T-helper 2 cell (primary cell): ENCODE measurements at regions not wholly inside any gene's neighbourhood (a gene's known extent, or its start where the extent isn't known, plus 50 kb on each side); places are given as distances from the start of the nearest gene placed in this dataset.

ENCODE experiments used
- DNase-seq, 5 experiments: peaks; one replicate each; pipeline versions ENCODE4 v3.0.0 to v3.0.0-alpha.2; 2012 to 2022

GRCh38 chr5:128591598-128592455 is 53.8 kb upstream of the FBN2 start:
- no peak for DNase-seq

- no peak for DNase-seq
These were observed 58.0 kb upstream of the FBN2 start for GRCh38 chr5:128596071-128596470.

GRCh38 chr5:128597156-128597555 is 59.1 kb upstream of the FBN2 start:
- no peak for DNase-seq

- no peak for DNase-seq
These were observed 75.1 kb upstream of the FBN2 start for GRCh38 chr5:128613128-128613527.

- DNase-seq, result no peak
These were observed 75.7 kb upstream of the FBN2 start for GRCh38 chr5:128613766-128614165.

- no peak for DNase-seq
These were observed 77.5 kb upstream of the FBN2 start for GRCh38 chr5:128615578-128615977.

GRCh38 chr5:128626536-128627090 is 88.6 kb upstream of the FBN2 start:
- DNase-seq, result no peak

GRCh38 chr5:128627939-128628338 is 89.9 kb upstream of the FBN2 start:
- no peak for DNase-seq

- DNase-seq, result no peak
These were observed 91.1 kb upstream of the FBN2 start for GRCh38 chr5:128629157-128629556.

- DNase-seq, result no peak
These were observed 92.1 kb upstream of the FBN2 start for GRCh38 chr5:128630121-128630520.

- DNase-seq, result no peak
These were observed 93.7 kb upstream of the FBN2 start for GRCh38 chr5:128631771-128632170.

- DNase-seq, result no peak
These were observed 94.2 kb upstream of the FBN2 start for GRCh38 chr5:128632264-128632663.

- DNase-seq, result no peak
These were observed 95.9 kb upstream of the FBN2 start for GRCh38 chr5:128633901-128634300.

GRCh38 chr5:128635379-128635778 is 97.3 kb upstream of the FBN2 start:
- no peak for DNase-seq

- no peak for DNase-seq
These were observed 98.3 kb upstream of the FBN2 start for GRCh38 chr5:128636361-128636760.

- no peak for DNase-seq
These were observed 99.0 kb upstream of the FBN2 start for GRCh38 chr5:128637031-128637430.

- no peak for DNase-seq
These were observed 103.8 kb upstream of the FBN2 start for GRCh38 chr5:128641861-128642260.

GRCh38 chr5:128644863-128645262 is 106.8 kb upstream of the FBN2 start:
- DNase-seq, result no peak

- DNase-seq, result no peak
These were observed 107.5 kb upstream of the FBN2 start for GRCh38 chr5:128645581-128645980.

GRCh38 chr5:128646176-128646575 is 108.1 kb upstream of the FBN2 start:
- no peak for DNase-seq

GRCh38 chr5:128649192-128649591 is 111.1 kb upstream of the FBN2 start:
- no peak for DNase-seq

- no peak for DNase-seq
These were observed 125.0 kb upstream of the FBN2 start for GRCh38 chr5:128662997-128663396.

- DNase-seq, result no peak
These were observed 127.8 kb upstream of the FBN2 start for GRCh38 chr5:128665747-128666355.

GRCh38 chr5:128667152-128667551 is 129.1 kb upstream of the FBN2 start:
- DNase-seq, result no peak
